Kidney epithelial cell (primary cell): ENCODE measurements at regions not wholly inside any gene's neighbourhood (a gene's known extent, or its start where the extent isn't known, plus 50 kb on each side); places are given as distances from the start of the nearest gene placed in this dataset.

Experiments used
- DNase-seq: peaks from one replicate; pipeline ENCODE4 v3.0.0-alpha.2; 2010; ENCODE audit warnings: low read depth
- H3K27me3 ChIP-seq: 2 replicates; pipeline ENCODE4 v1.6.0; 2011; ENCODE audit warnings: low read length; ENCODE audit not compliant: control insufficient read depth, insufficient read depth
- H3K36me3 ChIP-seq: 2 replicates; pipeline ENCODE4 v1.5.1; 2011; ENCODE audit warnings: low read length; ENCODE audit not compliant: control insufficient read depth, insufficient read depth
- H3K4me3 ChIP-seq: 2 replicates; pipeline ENCODE4 v1.5.1; 2011; ENCODE audit warnings: low read depth, mild to moderate bottlenecking, control low read depth, low read length
- CTCF ChIP-seq: IDR thresholded peaks from 2 replicates; pipeline ENCODE4 v1.5.1; 2011; ENCODE audit warnings: mild to moderate bottlenecking, moderate library complexity, low read length, control low read depth, inconsistent platforms; ENCODE audit not compliant: insufficient read depth, poor library complexity, severe bottlenecking

- Histone ChIP-seq H3K27me3 (no peaks in the 10 kb centered on the region), H3K4me3 (no peak overlapping the region), H3K36me3 (no peaks in the 10 kb centered on the region)
- no peak for TF ChIP-seq CTCF
- DNase-seq, result no peak
These were observed 126.2 kb downstream of the KCNRG start for GRCh38 chr13:50141375-50141975.

DNA sequence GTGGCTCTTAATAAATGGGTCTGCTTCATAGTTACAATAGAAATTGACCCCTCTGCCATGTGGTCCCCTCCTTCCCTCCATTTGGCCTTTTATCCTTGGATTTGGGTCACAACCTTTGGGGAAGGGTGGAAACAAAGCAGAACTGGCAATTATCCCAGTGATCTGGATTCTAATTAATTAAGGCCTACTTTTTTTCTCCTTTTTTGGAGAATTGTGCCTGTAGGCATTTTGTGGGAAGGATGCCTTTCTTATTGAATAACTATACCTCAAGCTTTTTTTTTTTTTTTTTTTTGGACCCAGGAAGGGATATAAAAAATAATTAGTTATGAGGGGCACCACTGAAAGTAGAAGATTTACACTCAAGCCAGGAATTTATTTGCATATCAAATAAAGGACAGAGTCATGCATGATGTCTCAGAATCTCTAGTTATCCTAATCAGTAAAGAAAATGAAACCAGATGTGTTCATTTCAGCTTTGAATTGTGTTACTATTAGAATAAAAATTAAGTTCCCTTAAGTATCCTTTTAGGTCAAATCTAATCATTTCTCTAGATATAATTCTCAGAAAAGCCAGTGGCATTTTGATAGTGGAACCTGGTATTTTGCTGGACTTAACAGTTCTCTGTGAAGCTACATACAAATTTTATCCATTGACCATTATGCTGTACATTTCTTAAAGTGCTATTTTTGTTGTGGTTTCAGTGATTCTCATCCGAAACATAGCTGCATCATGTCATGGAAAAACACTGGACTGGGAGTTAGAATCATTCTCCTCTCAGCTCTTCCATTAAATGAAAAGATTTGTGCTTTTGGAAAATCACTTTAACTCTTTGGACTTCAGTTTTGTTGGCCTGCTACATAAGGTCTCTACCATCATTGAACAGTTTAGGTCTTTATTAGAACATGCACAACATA, 129.3 kb downstream of the KCNRG start:
- no peak for TF ChIP-seq CTCF
- no peak for DNase-seq
- H3K4me3 ChIP-seq, result no peak overlapping the region

GRCh38 chr13:50149214-50149613, 134.0 kb downstream of the KCNRG start:
- TF ChIP-seq CTCF, result no peak
- DNase-seq, result no peak
- Histone ChIP-seq H3K36me3 (no peaks in the 10 kb centered on the region), H3K27me3 (no peaks in the 10 kb centered on the region), H3K4me3 (no peak overlapping the region)

More for the DNA sequence above, 129.3 kb downstream of the KCNRG start:
- no peaks in the 10 kb centered on the region for H3K36me3 ChIP-seq
- H3K27me3 ChIP-seq, result no peaks in the 10 kb centered on the region

GRCh38 chr13:50149932-50150331, 134.7 kb downstream of the KCNRG start:
- Histone ChIP-seq H3K36me3 (no peaks in the 10 kb centered on the region), H3K4me3 (no peak overlapping the region), H3K27me3 (no peaks in the 10 kb centered on the region)
- no peak for TF ChIP-seq CTCF
- DNase-seq, result no peak

DNA sequence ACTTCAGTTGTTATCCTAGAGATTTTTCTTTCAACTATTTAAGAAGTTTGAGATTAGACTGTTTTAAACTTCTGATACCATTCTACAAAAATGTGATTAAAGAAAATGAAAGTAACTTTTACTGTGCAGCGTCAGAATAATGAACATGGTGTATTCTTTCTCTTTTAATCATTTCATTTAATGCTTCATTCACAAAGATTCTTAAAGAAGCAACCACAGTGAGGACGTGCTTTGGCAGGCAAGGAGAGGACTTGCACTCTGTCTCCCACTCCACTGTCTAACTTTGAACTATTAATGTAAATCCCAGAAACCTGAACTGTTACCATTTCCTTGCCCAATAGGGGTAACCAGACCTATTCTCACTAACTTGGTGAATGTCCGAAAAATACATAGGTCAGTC, 137.0 kb downstream of the KCNRG start:
- Histone ChIP-seq H3K27me3 (no peaks in the 10 kb centered on the region), H3K4me3 (no peak overlapping the region), H3K36me3 (no peaks in the 10 kb centered on the region)
- TF ChIP-seq CTCF, result no peak
- DNase-seq, result no peak
